Epithelial cell of prostate (primary cell): ENCODE measurements at regions not wholly inside any gene's neighbourhood (a gene's known extent, or its start where the extent isn't known, plus 50 kb on each side); places are given as distances from the start of the nearest gene placed in this dataset.
"Not testable (repeated sequence)": the region's sequence is repeated elsewhere in the genome, so short reads cannot be mapped to it uniquely, and the experiment has no call there.

Experiments
- DNase-seq: peaks from one replicate; pipeline ENCODE4 v3.0.0-alpha.2; 2011; ENCODE audit warnings: low read depth, low spot score
- H3K27ac ChIP-seq: fragments of 450-650 bp; 2 replicates; pipeline ENCODE4 v1.5.1; 2017; ENCODE audit warnings: mild to moderate bottlenecking

GRCh38 chr4:30117433-30117832, 602.7 kb upstream of the PCDH7 start:
- H3K27ac ChIP-seq: no peak overlapping the region
- no peak for DNase-seq

DNA sequence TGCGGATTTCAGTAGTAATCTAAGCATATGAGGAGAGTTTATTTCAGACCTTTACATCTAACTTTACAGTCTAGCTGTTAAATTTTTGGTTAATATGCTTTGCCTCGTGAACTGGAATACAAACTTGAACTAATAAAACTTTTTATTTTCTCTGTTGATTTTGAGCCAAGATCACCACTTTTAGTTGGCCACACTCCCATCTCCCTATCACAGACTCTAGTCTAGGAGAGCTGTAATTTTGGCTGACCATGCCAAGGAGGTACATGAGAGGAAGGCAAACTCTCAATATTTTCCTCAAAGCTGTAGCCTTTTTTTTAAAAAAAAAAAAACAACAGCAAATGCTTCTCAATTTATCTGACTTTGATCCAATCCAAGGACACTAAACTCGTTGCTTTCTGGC, 597.5 kb upstream of the PCDH7 start:
- no peak for DNase-seq
- no peak overlapping the region for H3K27ac ChIP-seq

GRCh38 chr4:30124621-30125020, 595.5 kb upstream of the PCDH7 start:
- DNase-seq, H3K27ac ChIP-seq: not testable (repeated sequence)

DNA sequence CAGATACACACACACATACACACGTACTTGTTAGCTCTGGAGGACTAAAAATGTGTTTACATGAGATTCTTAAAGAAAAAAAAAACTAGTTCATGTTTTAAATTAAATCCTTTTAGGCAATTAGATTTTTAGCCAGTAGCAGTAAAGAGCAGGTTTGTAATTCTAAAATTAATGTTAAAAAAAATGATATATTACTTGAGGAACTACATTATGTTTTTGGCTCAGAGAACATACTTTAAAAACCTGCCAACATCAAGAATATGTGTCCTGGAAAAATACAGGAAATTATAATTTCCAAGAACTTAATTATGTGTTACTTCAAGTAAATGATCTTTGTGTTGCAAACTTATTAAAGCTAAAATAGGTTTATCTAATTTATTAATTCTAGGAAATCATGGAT, 594.3 kb upstream of the PCDH7 start:
- H3K27ac ChIP-seq: no peak overlapping the region
- no peak for DNase-seq

DNA sequence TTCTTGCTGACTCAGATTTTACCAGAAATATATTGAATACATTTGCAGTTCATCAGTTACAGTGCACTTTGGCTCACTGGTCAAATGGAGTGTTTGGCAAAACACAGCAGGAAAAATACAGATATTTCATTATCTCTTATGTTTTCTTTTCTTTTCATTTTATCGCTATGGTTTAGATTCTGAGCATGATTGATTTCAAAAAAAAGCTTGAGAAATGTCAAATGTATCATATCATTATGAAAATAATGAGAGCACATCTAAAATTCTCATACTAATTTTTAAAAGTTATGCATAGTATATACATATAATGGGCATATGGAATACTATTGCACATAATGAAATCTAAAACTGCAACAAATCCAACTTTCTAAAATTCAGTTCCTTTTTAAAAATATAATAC, 593.8 kb upstream of the PCDH7 start:
- no peak overlapping the region for H3K27ac ChIP-seq
- no peak for DNase-seq

GRCh38 chr4:30148828-30149227, 571.3 kb upstream of the PCDH7 start:
- not testable (repeated sequence) for DNase-seq, H3K27ac ChIP-seq

DNA sequence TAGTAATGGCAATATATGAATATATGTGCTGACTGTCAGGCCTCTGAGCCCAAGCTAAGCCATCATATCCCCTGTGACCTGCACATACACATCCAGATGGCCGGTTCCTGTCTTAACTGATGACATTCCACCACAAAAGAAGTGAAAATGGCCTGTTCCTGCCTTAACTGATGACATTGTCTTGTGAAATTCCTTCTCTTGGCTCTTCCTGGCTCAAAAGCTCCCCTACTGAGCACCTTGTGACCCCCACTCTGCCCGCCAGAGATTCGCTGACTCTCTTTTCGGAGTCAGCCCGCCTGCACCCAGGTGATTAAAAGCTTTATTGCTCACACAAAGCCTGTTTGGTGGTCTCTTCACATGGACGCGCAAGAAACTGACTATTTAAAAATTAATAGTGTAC, 570.6 kb upstream of the PCDH7 start:
- not testable (repeated sequence) for DNase-seq

DNA sequence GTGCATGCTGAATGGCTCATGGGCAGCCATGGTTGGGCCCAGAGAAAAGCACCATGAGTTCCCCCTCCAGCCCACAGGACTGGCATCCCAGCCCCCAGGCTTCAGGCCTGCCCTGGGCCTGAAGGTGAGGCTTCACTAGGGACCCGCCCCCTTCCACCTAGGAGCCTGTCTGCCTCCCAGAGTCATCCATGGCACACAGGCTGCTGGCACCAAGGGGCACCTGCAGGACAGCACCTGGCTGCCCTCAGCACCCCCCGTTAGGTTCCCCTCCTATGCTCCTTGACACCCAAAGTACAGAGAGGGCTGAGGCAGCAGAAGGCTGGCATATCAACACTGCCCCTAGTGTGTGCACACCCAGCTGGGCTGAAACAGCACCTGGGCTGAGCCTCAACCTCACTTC, 566.7 kb upstream of the PCDH7 start:
- no peak for DNase-seq

More for the DNA sequence above, 570.6 kb upstream of the PCDH7 start:
- not testable (repeated sequence) for H3K27ac ChIP-seq

GRCh38 chr4:30160140-30160539, 560.0 kb upstream of the PCDH7 start:
- H3K27ac ChIP-seq: no peak overlapping the region
- no peak for DNase-seq

More for the DNA sequence above, 566.7 kb upstream of the PCDH7 start:
- H3K27ac ChIP-seq: no peak overlapping the region

GRCh38 chr4:30172416-30172815, 547.8 kb upstream of the PCDH7 start:
- H3K27ac ChIP-seq: no peak overlapping the region
- no peak for DNase-seq

DNA sequence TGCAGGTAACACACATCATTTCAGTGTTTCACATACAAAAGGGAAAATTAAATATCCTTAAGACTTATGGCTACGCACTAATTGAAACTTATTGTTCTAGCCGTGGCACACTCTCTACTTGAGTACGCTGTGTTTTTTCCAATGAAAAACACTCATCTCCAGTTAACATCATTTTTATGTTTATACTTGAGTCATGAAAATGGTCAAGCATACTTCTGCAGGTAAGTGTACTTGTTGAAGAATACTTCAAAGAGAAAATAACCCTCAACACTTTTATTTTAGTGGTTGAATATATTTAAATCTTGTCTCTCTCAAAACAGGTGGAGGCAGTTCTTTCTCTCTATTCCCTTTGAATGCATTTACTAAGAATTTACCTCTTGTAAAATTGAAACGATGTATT, 538.7 kb upstream of the PCDH7 start:
- H3K27ac ChIP-seq: no peak overlapping the region
- DNase-seq: no peak

DNA sequence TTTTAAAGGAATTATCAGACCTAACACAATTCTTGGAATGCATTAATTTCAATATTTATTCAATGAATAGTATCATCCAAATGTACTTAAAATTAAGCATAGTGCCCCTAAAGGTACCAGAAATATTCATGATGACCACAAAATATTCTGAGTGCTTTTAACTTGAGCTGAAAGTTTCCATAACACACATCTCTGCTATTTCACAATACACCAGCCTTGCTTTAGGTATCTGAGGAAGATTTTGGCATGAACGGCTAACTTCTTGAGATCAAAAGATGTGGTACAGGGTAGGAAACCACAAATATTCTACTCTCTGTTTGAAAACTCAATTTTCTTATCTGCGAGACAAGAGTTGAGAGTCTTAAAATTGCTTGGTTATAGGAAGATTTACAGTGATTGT, 538.3 kb upstream of the PCDH7 start:
- no peak for DNase-seq
- no peak overlapping the region for H3K27ac ChIP-seq

DNA sequence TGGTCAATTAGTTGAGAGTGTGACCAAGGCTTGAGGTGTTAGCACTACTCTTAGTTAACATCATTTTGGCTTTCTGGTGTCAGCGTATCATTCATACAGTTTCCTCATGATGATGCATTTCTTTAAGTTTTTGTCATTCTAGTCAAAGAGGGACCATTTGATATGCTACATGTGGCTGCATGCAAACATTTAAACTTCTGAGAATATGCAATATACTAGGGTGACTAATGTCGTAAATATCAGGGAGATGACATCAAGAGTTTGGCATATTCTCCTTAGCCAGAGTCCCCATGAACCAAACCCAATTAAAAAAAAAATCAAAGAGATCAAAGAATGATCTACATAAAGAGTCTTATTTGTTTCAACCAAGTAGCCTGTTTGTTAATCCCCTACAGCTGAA, 537.4 kb upstream of the PCDH7 start:
- DNase-seq: no peak

GRCh38 chr4:30191902-30192301, 528.3 kb upstream of the PCDH7 start:
- H3K27ac ChIP-seq: no peak overlapping the region
- DNase-seq: no peak

More for the DNA sequence above, 537.4 kb upstream of the PCDH7 start:
- H3K27ac ChIP-seq: no peak overlapping the region

DNA sequence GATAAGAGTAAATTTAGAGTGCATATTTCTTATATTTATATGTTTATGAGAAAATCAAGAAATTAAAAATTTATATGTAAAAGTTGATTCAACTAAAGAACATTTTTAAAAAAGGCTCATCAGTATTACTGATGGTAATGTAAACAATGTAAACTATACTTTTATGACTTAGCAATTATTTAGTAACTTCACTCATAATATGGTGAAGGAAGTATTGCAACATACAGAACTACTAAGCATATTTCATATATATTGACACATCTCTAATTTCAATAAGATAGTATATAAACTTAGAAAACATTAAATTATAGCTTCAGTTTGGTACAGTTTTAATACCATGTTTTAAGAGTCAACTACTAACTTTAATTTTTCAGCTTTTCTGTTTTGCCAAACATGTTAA, 512.8 kb upstream of the PCDH7 start:
- peak overlapping the region; percentile 73 for H3K27ac ChIP-seq
- no peak for DNase-seq

GRCh38 chr4:30208731-30209435, 511.3 kb upstream of the PCDH7 start:
- peak overlapping the region; percentile 73 for H3K27ac ChIP-seq
- peak; percentile 60 for DNase-seq

GRCh38 chr4:30215973-30216372, 504.2 kb upstream of the PCDH7 start:
- not testable (repeated sequence) for DNase-seq, H3K27ac ChIP-seq

DNA sequence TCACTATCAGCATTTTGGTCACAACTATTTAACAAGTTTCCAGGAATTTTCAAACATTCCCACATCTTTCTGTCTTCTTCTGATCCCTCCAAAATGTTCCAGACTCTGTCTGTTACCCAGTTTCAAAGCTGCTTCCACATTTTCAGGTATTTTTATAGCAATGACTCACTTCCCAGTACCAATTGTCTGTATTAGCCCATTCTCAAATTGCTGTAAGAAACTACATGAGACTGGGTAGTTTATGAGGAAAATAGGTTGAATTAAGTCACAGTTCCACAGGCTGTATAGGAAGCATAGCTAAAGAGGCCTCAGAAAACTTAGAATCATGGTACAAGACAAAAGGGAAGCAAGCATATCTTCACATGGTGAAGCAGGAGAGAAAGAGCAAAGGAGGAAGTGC, 475.0 kb upstream of the PCDH7 start:
- H3K27ac ChIP-seq: no peak overlapping the region
- no peak for DNase-seq

- DNase-seq: peak; percentile 8
Measured at GRCh38 chr4:30256116-30256832, 463.9 kb upstream of the PCDH7 start.

DNA sequence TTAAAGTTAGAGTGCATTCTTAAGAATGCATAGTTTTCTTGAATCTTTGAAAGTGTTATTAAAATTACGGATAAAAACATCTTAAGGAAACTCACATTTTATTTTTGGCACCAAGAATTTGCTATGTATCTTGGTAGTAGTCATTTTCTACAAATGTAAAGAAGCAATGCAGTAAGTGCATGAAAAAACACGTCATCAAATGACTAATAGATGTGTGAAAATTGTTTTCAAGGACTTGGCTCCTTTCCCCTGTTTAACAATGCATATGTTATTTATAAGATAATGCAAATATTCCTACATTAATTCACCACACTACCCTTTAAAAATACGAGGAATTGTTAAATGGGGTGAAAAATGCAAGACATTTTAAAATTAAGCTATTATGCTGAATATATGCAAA, 461.2 kb upstream of the PCDH7 start:
- no peak for DNase-seq
- H3K27ac ChIP-seq: no peak overlapping the region

More at GRCh38 chr4:30256116-30256832, 463.9 kb upstream of the PCDH7 start:
- no peak overlapping the region for H3K27ac ChIP-seq

DNA sequence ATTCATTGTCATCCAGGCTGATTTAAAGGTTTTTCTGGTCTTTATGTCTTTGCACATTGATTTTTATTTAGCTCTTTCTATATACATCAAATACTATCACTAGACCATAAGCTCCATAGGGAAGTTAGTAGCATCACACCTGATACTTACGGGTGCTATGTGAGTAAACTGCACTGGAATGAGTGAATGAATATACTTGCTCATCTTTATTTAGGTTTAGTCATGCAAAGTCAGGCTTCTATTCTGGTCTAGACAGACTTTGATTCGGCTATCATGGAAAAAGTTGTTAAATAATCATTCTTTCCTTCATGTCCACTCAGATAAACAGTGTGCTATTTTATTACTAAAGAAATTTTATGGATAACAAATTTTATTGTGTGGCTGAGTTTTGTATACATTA, 457.8 kb upstream of the PCDH7 start:
- peak; percentile 8 for DNase-seq
- no peak overlapping the region for H3K27ac ChIP-seq

GRCh38 chr4:30264465-30264864, 455.7 kb upstream of the PCDH7 start:
- DNase-seq: no peak
- no peak overlapping the region for H3K27ac ChIP-seq
